ENCODE measurements at regions not wholly inside any gene's neighbourhood (a gene's known extent, or its start where the extent isn't known, plus 50 kb on each side); places are given as distances from the start of the nearest gene placed in this dataset.

- TF ChIP-seq CTCF (IDR thresholded peaks at IDR 0.05; ENCODE audit: insufficient read depth, low read length, poor library complexity, severe bottlenecking) = no peak
Measured at GRCh38 chr2:59986511-59986910, 566.9 kb downstream of the BCL11A start.

GRCh38 chr2:59985923-59986322, 567.5 kb downstream of the BCL11A start:
- no peak for DNase-seq (ENCODE audit: low read depth)
- peaks cover 2% of the 10 kb centered on the region for H3K27me3 ChIP-seq (ENCODE audit: control insufficient read depth, insufficient read depth, low read length)
- no peak for TF ChIP-seq CTCF (IDR thresholded peaks at IDR 0.05; ENCODE audit: insufficient read depth, low read length, poor library complexity, severe bottlenecking)
- no peak overlapping the region for H3K4me3 ChIP-seq (ENCODE audit: low read depth, low read length)
- no peaks in the 10 kb centered on the region for H3K36me3 ChIP-seq (ENCODE audit: control insufficient read depth, insufficient read depth, low read length)

More at GRCh38 chr2:59986511-59986910, 566.9 kb downstream of the BCL11A start:
- no peak overlapping the region for H3K4me3 ChIP-seq (ENCODE audit: low read depth, low read length)
- no peak for DNase-seq (ENCODE audit: low read depth)
- H3K36me3 ChIP-seq (ENCODE audit: control insufficient read depth, insufficient read depth, low read length) = no peaks in the 10 kb centered on the region
- peaks cover 2% of the 10 kb centered on the region for H3K27me3 ChIP-seq (ENCODE audit: control insufficient read depth, insufficient read depth, low read length)

- DNase-seq (ENCODE audit: low read depth) = no peak
- TF ChIP-seq CTCF (IDR thresholded peaks at IDR 0.05; ENCODE audit: insufficient read depth, low read length, poor library complexity, severe bottlenecking) = no peak
- no peak overlapping the region for H3K4me3 ChIP-seq (ENCODE audit: low read depth, low read length)
- H3K27me3 ChIP-seq (ENCODE audit: control insufficient read depth, insufficient read depth, low read length) = no peaks in the 10 kb centered on the region
- no peaks in the 10 kb centered on the region for H3K36me3 ChIP-seq (ENCODE audit: control insufficient read depth, insufficient read depth, low read length)
Measured at GRCh38 chr2:59974051-59974766, 579.2 kb downstream of the BCL11A start.

- no peak overlapping the region for H3K4me3 ChIP-seq (ENCODE audit: low read depth, low read length)
- no peak for DNase-seq (ENCODE audit: low read depth)
- no peak for TF ChIP-seq CTCF (IDR thresholded peaks at IDR 0.05; ENCODE audit: insufficient read depth, low read length, poor library complexity, severe bottlenecking)
- H3K36me3 ChIP-seq (ENCODE audit: control insufficient read depth, insufficient read depth, low read length) = no peaks in the 10 kb centered on the region
- H3K27me3 ChIP-seq (ENCODE audit: control insufficient read depth, insufficient read depth, low read length) = no peaks in the 10 kb centered on the region
Measured at GRCh38 chr2:59969161-59969560, 584.3 kb downstream of the BCL11A start.

- no peak for DNase-seq (ENCODE audit: low read depth)
- TF ChIP-seq CTCF (IDR thresholded peaks at IDR 0.05; ENCODE audit: insufficient read depth, low read length, poor library complexity, severe bottlenecking) = no peak
- H3K36me3 ChIP-seq (ENCODE audit: control insufficient read depth, insufficient read depth, low read length) = no peaks in the 10 kb centered on the region
- H3K4me3 ChIP-seq (ENCODE audit: low read depth, low read length) = no peak overlapping the region
- no peaks in the 10 kb centered on the region for H3K27me3 ChIP-seq (ENCODE audit: control insufficient read depth, insufficient read depth, low read length)
Measured at GRCh38 chr2:59968441-59968840, 585.0 kb downstream of the BCL11A start.

GRCh38 chr2:59967691-59968090, 585.8 kb downstream of the BCL11A start:
- H3K36me3 ChIP-seq (ENCODE audit: control insufficient read depth, insufficient read depth, low read length) = no peaks in the 10 kb centered on the region
- TF ChIP-seq CTCF (IDR thresholded peaks at IDR 0.05; ENCODE audit: insufficient read depth, low read length, poor library complexity, severe bottlenecking) = no peak
- H3K27me3 ChIP-seq (ENCODE audit: control insufficient read depth, insufficient read depth, low read length) = no peaks in the 10 kb centered on the region
- H3K4me3 ChIP-seq (ENCODE audit: low read depth, low read length) = no peak overlapping the region
- DNase-seq (ENCODE audit: low read depth) = no peak

Data from kidney epithelial cell (primary cell).